Bronchial epithelial cell (primary cell): ENCODE measurements at regions not wholly inside any gene's neighbourhood (a gene's known extent, or its start where the extent isn't known, plus 50 kb on each side); places are given as distances from the start of the nearest gene placed in this dataset.

Experiments used
- DNase-seq: peaks from one replicate; pipeline ENCODE4 v3.0.0-alpha.2; 2010; ENCODE audit warnings: low read depth
- FAIRE-seq: peaks from 2 replicates; lab custom pipeline; 2011; peaks lifted over from hg19 to GRCh38; lab: Jason Lieb, UNC
- H3K27me3 ChIP-seq: 2 replicates; pipeline ENCODE4 v1.5.1; 2011; ENCODE audit warnings: low read length; ENCODE audit not compliant: control insufficient read depth, insufficient read depth
- H3K36me3 ChIP-seq: 2 replicates; pipeline ENCODE4 v1.5.1; 2011; ENCODE audit warnings: low read length; ENCODE audit not compliant: control insufficient read depth, insufficient read depth
- H3K4me3 ChIP-seq: 2 replicates; pipeline ENCODE4 v1.5.1; 2011; ENCODE audit warnings: mild to moderate bottlenecking, low read depth, low read length, control low read depth
- TF ChIP-seq, protein P1 (sequence below): IDR thresholded peaks from 2 replicates; pipeline ENCODE4 v1.5.1; 2011; ENCODE audit warnings: mild to moderate bottlenecking, moderate library complexity, low read length, control low read depth, inconsistent platforms; ENCODE audit not compliant: insufficient read depth, severe bottlenecking

DNA sequence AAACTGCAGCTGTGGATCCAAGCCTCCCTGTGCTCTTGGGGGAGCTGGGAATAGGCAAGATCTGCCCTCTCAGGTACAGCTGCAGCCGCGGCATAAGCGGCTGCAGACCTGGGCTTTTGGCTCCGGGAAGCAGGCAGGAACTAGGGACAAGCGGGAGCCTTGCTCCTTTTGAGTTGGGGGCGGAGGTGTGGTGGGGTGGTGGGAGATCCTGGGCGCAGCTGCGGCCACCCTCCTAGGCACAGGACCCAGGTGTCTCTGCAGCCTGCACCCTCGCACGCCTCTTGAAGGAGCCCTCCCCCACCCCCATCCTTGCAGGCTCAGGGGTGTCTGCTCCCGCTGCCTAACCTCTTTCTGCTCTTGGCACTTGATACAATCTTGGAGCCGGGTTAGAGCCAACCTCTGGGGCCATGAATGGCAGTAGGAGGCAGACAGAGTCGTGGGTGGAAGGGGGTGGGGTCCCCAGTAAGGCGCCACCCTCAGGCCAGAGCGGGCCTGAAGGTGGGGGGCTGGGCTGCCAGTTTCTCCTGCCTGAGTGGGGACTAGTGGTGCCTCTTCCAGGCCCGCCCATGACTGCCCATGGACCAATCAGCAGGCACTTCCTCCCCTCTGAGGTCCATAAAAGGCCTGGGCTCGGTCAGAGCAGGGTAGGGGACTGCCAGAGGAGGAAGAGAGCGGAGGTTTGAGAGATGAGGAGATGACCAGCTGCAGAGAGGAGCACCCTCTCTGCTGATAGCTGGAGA, 267.6 kb upstream of the TNC start:
- DNase-seq (no peak), FAIRE-seq (no peak)
- TF ChIP-seq, protein P1, sequence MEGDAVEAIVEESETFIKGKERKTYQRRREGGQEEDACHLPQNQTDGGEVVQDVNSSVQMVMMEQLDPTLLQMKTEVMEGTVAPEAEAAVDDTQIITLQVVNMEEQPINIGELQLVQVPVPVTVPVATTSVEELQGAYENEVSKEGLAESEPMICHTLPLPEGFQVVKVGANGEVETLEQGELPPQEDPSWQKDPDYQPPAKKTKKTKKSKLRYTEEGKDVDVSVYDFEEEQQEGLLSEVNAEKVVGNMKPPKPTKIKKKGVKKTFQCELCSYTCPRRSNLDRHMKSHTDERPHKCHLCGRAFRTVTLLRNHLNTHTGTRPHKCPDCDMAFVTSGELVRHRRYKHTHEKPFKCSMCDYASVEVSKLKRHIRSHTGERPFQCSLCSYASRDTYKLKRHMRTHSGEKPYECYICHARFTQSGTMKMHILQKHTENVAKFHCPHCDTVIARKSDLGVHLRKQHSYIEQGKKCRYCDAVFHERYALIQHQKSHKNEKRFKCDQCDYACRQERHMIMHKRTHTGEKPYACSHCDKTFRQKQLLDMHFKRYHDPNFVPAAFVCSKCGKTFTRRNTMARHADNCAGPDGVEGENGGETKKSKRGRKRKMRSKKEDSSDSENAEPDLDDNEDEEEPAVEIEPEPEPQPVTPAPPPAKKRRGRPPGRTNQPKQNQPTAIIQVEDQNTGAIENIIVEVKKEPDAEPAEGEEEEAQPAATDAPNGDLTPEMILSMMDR = no peak
- no peaks in the 10 kb centered on the region for H3K27me3 ChIP-seq
- no peak overlapping the region for H3K4me3 ChIP-seq
- H3K36me3 ChIP-seq = no peaks in the 10 kb centered on the region

DNA sequence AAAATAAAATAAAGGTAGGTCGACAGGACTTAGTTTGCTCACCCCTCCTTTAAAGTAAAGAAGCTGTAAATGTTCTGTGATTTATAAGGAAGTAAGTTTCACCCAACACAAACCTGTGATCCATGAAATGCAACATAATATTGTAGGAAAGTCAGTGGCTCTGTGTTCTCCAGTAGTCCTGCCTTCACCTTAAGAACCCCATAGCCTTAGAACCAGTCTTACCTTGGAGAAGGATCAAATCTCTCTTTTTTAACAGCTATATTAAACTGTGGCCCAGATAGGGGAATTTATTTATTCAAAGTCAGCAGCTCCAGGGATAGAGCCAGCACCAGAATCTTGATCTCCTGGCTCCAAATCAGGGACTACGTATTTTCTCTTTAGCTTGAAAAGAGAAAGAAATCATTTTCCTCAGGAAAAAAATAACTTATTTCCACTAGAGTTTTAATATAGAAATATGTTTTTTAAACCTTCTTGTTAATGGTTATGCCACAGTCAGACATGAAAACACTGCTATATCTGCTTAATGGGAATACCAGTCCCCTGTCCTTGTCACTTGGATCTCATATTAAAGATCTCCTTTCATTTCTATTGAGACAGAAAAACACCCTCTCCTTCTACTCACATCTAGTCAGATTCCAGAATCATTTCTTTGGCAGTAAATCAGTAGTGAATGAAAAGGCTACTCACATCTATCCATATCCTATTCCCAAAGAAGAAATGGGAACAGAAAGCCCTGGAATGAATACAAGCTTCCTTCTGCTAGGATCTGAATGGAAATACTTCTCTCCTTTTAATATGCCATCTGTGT, 269.2 kb upstream of the TNC start:
- Histone ChIP-seq H3K27me3 (no peaks in the 10 kb centered on the region), H3K4me3 (no peak overlapping the region), H3K36me3 (no peaks in the 10 kb centered on the region)
- TF ChIP-seq, protein P1 = no peak
- FAIRE-seq (no peak), DNase-seq (no peak)

DNA sequence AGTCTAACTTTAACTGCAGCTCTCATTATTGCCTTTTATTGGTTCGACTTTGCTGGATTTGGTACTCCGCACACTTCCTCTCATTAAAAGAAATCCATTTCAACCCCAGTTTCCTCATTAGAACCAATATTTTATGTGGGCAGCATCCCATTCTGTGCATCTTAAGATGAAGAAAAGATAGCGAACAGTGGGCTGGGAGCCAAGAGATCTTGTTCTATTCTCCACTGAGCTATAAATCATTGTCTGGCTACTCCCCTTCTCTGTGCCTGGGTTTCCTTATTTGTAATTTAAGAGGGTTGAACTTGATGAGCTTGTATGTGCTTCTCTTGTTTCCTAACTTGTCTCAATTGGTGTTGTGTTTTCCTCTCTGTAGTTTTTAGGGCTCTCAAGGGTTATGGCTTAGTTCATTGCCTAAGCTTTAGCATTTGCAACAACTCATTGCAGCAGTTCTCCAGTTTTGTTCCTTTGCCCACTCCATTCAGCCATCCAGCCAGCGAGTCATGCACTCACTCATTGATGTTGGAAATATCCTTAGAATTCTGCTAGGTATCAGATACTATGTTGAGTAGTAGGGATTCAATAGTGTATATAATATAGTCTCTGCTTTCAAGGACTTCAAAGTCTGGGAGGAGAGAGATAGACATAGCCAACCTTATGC, 273.3 kb upstream of the TNC start:
- H3K27me3 ChIP-seq = no peaks in the 10 kb centered on the region
- FAIRE-seq (no peak), DNase-seq (no peak)
- H3K4me3 ChIP-seq = no peak overlapping the region
- H3K36me3 ChIP-seq = no peaks in the 10 kb centered on the region
- TF ChIP-seq, protein P1 = no peak

DNA sequence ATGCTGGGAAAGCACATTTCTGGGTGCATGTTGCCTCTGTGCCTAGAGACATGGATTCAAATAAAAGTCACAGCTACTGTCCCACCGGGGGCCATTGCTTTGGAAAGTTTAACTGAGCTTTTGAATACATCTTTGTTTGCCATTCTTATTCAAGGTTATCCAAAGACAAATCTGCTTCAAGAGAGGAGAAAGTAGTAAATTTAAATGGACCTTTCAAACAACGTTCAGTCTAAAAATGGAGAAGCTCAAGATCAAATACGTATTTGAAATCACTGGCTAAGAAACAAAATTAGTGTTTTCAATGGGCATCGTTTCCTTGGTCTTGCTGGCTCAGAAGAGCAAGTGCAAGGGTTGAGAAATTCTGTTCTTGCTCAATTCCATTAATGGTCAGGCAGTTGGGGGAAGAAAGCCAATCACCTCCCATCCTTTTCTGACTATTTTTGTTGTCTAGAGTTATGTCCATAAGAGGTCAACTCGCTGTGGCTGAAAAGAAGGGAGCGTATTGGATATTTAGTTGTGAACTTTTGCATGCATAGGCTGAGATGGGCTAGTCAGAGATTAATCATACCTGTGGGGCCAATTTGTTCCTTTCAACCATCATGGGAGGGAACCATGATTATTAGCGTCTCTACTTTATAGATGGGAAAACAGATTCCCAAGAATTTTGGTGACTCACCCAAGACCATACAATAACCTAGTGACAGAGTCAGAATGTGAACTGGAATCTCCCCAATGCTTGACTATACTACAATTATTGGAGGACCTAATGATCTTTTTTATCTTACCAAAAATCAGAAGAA, 276.2 kb upstream of the TNC start:
- FAIRE-seq = no peak
- no peak overlapping the region for H3K4me3 ChIP-seq
- TF ChIP-seq, protein P1 = no peak
- H3K36me3 ChIP-seq = no peaks in the 10 kb centered on the region
- no peaks in the 10 kb centered on the region for H3K27me3 ChIP-seq
- DNase-seq = peak; percentile 79

DNA sequence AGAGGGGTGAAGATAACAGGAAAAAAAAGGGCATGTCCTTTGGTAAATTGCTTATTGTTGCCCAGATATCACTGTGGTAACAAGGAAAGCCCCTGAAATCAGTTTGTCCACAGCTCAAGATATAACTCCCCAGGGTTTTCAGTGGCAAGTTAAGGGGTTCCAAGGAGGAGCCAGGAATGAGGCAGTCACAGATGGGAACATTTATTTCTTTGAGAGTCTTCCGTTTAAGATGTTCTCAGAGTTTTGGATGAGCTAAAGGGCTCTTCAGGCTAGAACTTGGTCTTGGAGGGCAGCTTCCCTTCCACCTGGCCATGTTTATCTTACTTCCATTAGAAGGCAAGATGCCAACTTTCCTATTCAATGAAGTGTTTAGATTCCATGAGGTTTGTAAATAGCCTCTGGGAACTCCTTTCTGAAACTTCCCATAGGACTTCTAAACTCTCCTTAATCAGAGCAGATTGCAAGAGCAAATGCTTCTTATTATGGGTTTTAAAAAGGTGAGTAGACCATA, 277.6 kb upstream of the TNC start:
- Histone ChIP-seq H3K27me3 (no peaks in the 10 kb centered on the region), H3K36me3 (no peaks in the 10 kb centered on the region), H3K4me3 (no peak overlapping the region)
- FAIRE-seq (no peak), DNase-seq (peak; percentile 64)
- TF ChIP-seq, protein P1 = no peak
